ENCODE measurements at regions not wholly inside any gene's neighbourhood (a gene's known extent, or its start where the extent isn't known, plus 50 kb on each side); places are given as distances from the start of the nearest gene placed in this dataset.

DNA sequence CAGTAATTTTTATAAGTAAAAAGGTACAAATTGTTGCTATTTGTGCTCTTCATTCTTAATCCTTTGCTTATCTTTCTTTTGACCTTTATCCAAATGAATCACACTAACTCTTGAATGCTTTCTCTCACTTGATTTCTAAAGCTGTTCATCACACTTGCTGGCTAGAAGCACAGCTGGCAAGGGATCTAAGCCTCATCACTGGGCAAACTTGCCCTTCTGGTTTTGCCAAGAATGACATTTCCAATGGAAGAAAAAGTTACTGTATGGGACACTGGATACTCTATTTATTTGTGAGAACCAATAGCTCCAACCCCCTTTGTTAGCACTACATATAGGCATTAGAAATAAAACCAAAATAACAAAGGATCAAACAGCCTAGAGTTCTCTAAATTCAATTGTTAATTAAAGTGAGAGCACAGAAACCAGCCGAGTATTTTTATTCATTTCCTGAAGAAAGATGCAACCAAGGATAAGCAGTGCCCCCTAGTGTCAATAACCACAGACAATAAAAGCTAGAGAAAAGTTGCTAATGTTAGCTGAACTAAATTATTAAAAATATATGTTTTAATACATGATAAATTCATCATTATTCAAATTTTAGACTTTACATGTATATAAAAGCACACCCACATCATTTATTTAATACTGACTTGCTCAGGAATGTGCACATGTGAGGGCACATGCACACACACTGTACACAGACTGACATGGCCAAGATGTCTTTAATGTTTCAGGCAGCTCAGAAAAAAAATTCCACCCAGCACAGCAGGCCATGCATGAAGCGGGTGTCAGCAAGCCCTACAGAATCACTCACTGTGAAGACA is 59.8 kb upstream of the POU5F2 start:
- peak; percentile 56 to 71 (median 63) for DNase-seq (ENCODE audit: low read depth in 3 of 3, low spot score in 2 of 3)

DNA sequence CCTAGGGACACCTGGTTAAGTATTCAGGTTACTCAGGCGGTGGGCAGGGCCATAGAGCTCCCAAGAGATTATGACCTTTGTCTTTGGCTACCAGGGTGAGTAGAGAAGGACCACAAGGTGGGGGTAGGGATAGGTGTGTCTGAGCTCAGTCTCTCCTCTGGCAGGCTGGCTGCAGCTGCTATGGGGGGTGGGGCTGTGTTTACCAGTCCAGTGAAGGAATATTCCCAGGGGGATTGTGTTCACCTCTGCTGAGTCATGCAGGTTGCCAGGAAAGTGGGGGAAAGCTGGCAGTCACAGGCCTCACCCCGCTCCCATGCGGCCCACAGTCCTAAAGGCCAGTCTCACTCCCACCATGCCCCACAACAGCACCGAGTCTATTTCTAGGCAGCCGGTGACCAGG is 53.6 kb upstream of the POU5F2 start:
- DNase-seq (ENCODE audit: low read depth in 3 of 3, low spot score in 2 of 3) = no peak

DNA sequence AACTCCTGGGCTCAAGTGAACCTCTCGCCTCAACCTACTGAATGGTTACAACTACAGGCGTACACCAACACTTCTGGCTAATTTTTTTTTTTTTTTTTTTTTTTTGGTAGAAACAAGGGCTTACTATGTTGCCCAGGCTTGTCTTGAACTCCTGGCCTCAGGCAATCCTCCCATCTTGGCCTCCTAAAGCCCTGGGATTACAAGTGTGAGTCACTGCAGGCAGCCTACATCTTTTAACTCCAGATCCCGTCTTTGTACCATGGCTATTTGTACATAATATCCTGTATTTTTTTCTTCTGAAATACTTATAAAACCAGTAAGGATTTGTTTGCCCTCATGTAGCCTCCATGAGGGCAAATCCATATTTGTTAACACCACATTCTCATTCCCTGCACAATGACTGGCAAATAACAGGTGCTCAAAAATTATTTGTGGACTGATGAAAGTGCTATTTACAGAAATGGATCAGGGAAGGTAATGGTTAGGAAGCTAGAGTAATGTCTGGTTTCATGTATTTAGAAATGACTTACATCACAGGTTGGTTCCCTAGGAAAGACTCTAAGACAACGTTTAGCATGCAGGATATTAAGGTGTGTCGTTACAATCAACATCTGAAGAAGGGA is 51.9 kb upstream of the POU5F2 start:
- DNase-seq (ENCODE audit: low read depth in 3 of 3, low spot score in 2 of 3) = no peak

DNA sequence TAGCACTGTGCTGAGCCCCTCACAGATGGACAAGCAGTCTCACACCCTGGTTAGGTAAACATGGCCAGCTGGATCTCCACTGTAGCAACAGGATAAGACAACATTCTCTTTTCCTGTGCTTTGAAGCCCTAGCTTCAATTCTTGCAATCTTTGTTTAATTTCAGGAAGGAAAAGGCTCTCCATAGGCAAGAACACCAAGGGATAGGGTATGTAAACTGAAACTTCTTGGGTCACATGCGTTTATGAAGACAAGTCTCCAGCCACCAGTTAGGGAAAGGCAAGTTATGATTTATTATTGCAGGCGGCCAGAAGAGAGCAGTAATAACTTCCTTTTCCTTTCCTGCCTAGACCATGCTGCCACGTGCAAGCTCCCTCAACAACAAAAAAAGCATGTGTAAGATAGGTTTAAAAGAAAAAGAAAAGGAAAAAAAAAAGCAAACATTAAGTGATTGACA is 50.1 kb upstream of the POU5F2 start:
- peak; percentile 16 to 18 (median 17) for DNase-seq (ENCODE audit: low read depth in 3 of 3, low spot score in 2 of 3)
